ENCODE measurements at regions not wholly inside any gene's neighbourhood (a gene's known extent, or its start where the extent isn't known, plus 50 kb on each side); places are given as distances from the start of the nearest gene placed in this dataset.
"Not testable (repeated sequence)": the region's sequence is repeated elsewhere in the genome, so short reads cannot be mapped to it uniquely, and the experiment has no call there.

- H3K36me3 ChIP-seq: no peaks in the 10 kb centered on the region
- ATAC-seq (no peak), DNase-seq (no peak)
- H3K27me3 ChIP-seq: peaks cover 10 to 13% (median 11%) of the 10 kb centered on the region in 3 donors
- H3K4me1 ChIP-seq: no peaks in the 10 kb centered on the region
- in situ Hi-C loops (cut with MboI; ENCODE audit: low sequenced_read_pairs in 4 of 4): no loop called here
- H3K27ac ChIP-seq: no peak overlapping the region
- intact Hi-C loops (cut with DNase I; ENCODE audit: low total_unique reads): no loop called here
- no peaks in the 10 kb centered on the region for H3K9me3 ChIP-seq
- no peak overlapping the region for H3K4me3 ChIP-seq
- TF ChIP-seq CTCF (IDR thresholded peaks at IDR 0.05 in 4 of 5, conservative IDR thresholded peaks at IDR 0.05 in 1 of 5) (no peak), POLR2A (IDR thresholded peaks at IDR 0.05) (no peak)
These were observed 73.5 kb downstream of the GOLGA8G start for GRCh38 chr15:28459279-28459678.

- intact Hi-C loops (cut with DNase I; ENCODE audit: low total_unique reads); H3K27ac ChIP-seq; H3K4me1 ChIP-seq; ATAC-seq; H3K4me3 ChIP-seq; H3K9me3 ChIP-seq; H3K36me3 ChIP-seq; in situ Hi-C loops (cut with MboI; ENCODE audit: low sequenced_read_pairs in 4 of 4): not testable (repeated sequence)
- H3K27me3 ChIP-seq: peaks cover 10 to 13% (median 11%) of the 10 kb centered on the region in 3 donors
- peak in 1 of 2 donors; percentile 12 for DNase-seq
These were observed 75.3 kb downstream of the GOLGA8G start for GRCh38 chr15:28457396-28457932.

GRCh38 chr15:28456476-28457395, 76.0 kb downstream of the GOLGA8G start:
- Histone ChIP-seq H3K9me3 (no peaks in the 10 kb centered on the region), H3K4me3 (no peak overlapping the region), H3K27me3 (peaks cover 10 to 13% (median 11%) of the 10 kb centered on the region in 3 donors), H3K4me1 (no peaks in the 10 kb centered on the region), H3K36me3 (no peaks in the 10 kb centered on the region), H3K27ac (no peak overlapping the region)
- no peak for TF ChIP-seq POLR2A (IDR thresholded peaks at IDR 0.05)
- no peak for TF ChIP-seq CTCF (IDR thresholded peaks at IDR 0.05 in 4 of 5, conservative IDR thresholded peaks at IDR 0.05 in 1 of 5)
- intact Hi-C loops (cut with DNase I; ENCODE audit: low total_unique reads): no loop called here
- no peak for ATAC-seq
- in situ Hi-C loops (cut with MboI; ENCODE audit: low sequenced_read_pairs in 4 of 4): no loop called here
- peak in 1 of 2 donors; percentile 15 for DNase-seq

- H3K36me3 ChIP-seq; H3K9me3 ChIP-seq; H3K4me3 ChIP-seq; intact Hi-C loops (cut with DNase I; ENCODE audit: low total_unique reads); ATAC-seq; in situ Hi-C loops (cut with MboI; ENCODE audit: low sequenced_read_pairs in 4 of 4); H3K27ac ChIP-seq; H3K4me1 ChIP-seq: not testable (repeated sequence)
- H3K27me3 ChIP-seq: peaks cover 10 to 13% (median 11%) of the 10 kb centered on the region in 3 donors
- peak in 1 of 2 donors; percentile 13 for DNase-seq
These were observed 77.0 kb downstream of the GOLGA8G start for GRCh38 chr15:28455537-28456475.

- intact Hi-C loops (cut with DNase I; ENCODE audit: low total_unique reads); H3K27ac ChIP-seq; ATAC-seq; H3K4me1 ChIP-seq; H3K36me3 ChIP-seq; in situ Hi-C loops (cut with MboI; ENCODE audit: low sequenced_read_pairs in 4 of 4); DNase-seq; H3K9me3 ChIP-seq: not testable (repeated sequence)
- peak overlapping the region in 1 of 4 donors; percentile 24 for H3K4me3 ChIP-seq
- H3K27me3 ChIP-seq: peaks cover 10 to 13% (median 11%) of the 10 kb centered on the region in 3 donors
These were observed 76.3 kb downstream of the GOLGA8F start for GRCh38 chr15:28454751-28455220.

Data from gastrocnemius medialis (tissue), 4 donors.